ENCODE measurements at regions not wholly inside any gene's neighbourhood (a gene's known extent, or its start where the extent isn't known, plus 50 kb on each side); places are given as distances from the start of the nearest gene placed in this dataset.

- TF ChIP-seq, protein P1, sequence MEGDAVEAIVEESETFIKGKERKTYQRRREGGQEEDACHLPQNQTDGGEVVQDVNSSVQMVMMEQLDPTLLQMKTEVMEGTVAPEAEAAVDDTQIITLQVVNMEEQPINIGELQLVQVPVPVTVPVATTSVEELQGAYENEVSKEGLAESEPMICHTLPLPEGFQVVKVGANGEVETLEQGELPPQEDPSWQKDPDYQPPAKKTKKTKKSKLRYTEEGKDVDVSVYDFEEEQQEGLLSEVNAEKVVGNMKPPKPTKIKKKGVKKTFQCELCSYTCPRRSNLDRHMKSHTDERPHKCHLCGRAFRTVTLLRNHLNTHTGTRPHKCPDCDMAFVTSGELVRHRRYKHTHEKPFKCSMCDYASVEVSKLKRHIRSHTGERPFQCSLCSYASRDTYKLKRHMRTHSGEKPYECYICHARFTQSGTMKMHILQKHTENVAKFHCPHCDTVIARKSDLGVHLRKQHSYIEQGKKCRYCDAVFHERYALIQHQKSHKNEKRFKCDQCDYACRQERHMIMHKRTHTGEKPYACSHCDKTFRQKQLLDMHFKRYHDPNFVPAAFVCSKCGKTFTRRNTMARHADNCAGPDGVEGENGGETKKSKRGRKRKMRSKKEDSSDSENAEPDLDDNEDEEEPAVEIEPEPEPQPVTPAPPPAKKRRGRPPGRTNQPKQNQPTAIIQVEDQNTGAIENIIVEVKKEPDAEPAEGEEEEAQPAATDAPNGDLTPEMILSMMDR (IDR thresholded peaks at IDR 0.05; ENCODE audit: control insufficient read depth, extremely low read depth, insufficient read depth): no peak
- DNase-seq (ENCODE audit: low read depth): no peak
- H3K4me3 ChIP-seq (ENCODE audit: low read depth, low read length): no peak overlapping the region
These were observed 108.1 kb upstream of the IVNS1ABP start for GRCh38 chr1:185425163-185425562.

DNA sequence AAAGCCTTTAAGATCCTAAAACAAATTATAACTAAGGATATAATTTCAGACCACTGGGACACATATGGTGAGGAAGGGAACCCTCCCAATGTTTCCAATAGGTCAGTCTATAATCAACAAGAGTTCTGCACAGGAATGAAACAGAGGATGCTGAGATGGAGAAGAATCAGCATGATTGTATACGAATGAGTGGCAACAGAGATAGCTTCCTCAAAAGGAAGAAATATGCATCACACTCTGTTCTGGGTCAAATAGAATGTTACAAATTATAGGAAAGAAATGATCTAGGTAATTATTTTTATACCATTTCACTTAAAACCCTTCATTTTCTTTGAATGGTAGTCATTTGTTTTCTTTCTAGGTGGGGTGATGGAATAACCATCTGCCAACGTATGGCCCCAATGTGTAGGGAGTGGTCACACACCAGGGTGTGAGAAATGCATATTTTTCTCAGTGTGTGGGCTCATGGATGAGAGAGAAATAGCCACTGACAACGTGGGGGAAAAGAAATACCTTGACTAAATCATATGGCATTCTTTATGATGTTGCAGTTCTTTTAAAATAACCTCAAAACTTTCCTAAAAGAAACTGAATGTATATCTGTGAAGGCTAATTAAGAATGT is 104.6 kb upstream of the IVNS1ABP start:
- no peak for DNase-seq (ENCODE audit: low read depth)
- no peak overlapping the region for H3K4me3 ChIP-seq (ENCODE audit: low read depth, low read length)
- TF ChIP-seq, protein P1 (IDR thresholded peaks at IDR 0.05; ENCODE audit: control insufficient read depth, extremely low read depth, insufficient read depth): no peak

- no peak for DNase-seq (ENCODE audit: low read depth)
- H3K4me3 ChIP-seq (ENCODE audit: low read depth, low read length): no peak overlapping the region
- TF ChIP-seq, protein P1 (IDR thresholded peaks at IDR 0.05; ENCODE audit: control insufficient read depth, extremely low read depth, insufficient read depth): no peak
These were observed 103.6 kb upstream of the IVNS1ABP start for GRCh38 chr1:185420588-185421081.

GRCh38 chr1:185419718-185420117 is 102.7 kb upstream of the IVNS1ABP start:
- H3K4me3 ChIP-seq (ENCODE audit: low read depth, low read length): no peak overlapping the region
- TF ChIP-seq, protein P1 (IDR thresholded peaks at IDR 0.05; ENCODE audit: control insufficient read depth, extremely low read depth, insufficient read depth): no peak
- no peak for DNase-seq (ENCODE audit: low read depth)

DNA sequence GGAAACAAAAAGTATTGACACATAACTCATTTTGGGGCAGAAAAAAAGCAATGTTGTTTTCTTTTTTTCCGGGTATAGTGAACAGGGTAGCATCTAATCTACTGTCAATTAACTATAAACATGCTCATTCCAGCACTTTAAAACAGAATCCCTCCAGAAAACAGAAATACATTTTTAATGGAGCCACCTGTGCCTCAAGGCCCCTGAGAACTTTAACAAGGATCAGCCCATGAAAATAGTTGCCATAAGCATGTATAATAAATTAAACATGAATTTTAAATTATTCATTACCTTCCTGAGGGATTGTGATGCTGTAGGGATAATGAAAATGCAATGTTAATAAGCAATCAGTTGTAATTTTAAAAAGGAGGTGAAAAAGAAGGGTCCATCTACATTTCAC is 101.4 kb upstream of the IVNS1ABP start:
- TF ChIP-seq, protein P1 (IDR thresholded peaks at IDR 0.05; ENCODE audit: control insufficient read depth, extremely low read depth, insufficient read depth): no peak
- no peak for DNase-seq (ENCODE audit: low read depth)
- H3K4me3 ChIP-seq (ENCODE audit: low read depth, low read length): no peak overlapping the region

- no peak overlapping the region for H3K4me3 ChIP-seq (ENCODE audit: low read depth, low read length)
- TF ChIP-seq, protein P1 (IDR thresholded peaks at IDR 0.05; ENCODE audit: control insufficient read depth, extremely low read depth, insufficient read depth): no peak
- no peak for DNase-seq (ENCODE audit: low read depth)
These were observed 95.5 kb upstream of the IVNS1ABP start for GRCh38 chr1:185412385-185413087.
